ENCODE measurements at regions not wholly inside any gene's neighbourhood (a gene's known extent, or its start where the extent isn't known, plus 50 kb on each side); places are given as distances from the start of the nearest gene placed in this dataset.

DNA sequence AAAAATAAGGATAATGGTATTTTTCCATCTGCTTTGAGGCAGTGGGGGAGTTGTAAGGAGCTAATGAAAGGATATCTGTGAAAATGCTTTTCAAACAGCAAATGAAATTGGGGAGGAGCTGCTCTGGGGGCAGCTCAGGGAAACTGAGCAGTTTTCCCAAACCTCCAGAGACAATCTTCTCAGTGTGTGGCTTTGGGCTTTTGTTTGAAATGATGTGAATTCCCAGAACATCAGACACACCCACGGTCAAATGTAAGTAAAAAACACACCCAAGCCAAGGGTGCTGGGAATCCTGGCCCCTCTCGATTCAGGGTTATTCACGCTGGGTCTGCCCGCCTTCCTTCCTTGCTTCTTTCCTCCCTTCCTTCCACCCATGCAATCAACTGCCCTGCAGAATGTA lies 512.6 kb downstream of the BNC2 start:
- TF ChIP-seq POLR2A (IDR thresholded peaks at IDR 0.05), result no peak
- TF ChIP-seq, protein P1, sequence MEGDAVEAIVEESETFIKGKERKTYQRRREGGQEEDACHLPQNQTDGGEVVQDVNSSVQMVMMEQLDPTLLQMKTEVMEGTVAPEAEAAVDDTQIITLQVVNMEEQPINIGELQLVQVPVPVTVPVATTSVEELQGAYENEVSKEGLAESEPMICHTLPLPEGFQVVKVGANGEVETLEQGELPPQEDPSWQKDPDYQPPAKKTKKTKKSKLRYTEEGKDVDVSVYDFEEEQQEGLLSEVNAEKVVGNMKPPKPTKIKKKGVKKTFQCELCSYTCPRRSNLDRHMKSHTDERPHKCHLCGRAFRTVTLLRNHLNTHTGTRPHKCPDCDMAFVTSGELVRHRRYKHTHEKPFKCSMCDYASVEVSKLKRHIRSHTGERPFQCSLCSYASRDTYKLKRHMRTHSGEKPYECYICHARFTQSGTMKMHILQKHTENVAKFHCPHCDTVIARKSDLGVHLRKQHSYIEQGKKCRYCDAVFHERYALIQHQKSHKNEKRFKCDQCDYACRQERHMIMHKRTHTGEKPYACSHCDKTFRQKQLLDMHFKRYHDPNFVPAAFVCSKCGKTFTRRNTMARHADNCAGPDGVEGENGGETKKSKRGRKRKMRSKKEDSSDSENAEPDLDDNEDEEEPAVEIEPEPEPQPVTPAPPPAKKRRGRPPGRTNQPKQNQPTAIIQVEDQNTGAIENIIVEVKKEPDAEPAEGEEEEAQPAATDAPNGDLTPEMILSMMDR (IDR thresholded peaks at IDR 0.05), result no peak
- no peaks in the 10 kb centered on the region for H3K9me3 ChIP-seq
- no peak overlapping the region for H3K27ac ChIP-seq
- DNase-seq, result no peak
- peaks cover 0 to 44% (median 0%) of the 10 kb centered on the region in 4 donors for H3K27me3 ChIP-seq
- WGBS, 2 donors, result 65 to 75% methylated on average over 4 of the region's 4 CpGs
- H3K4me1 ChIP-seq, result no peaks in the 10 kb centered on the region
- intact Hi-C loops (cut with DNase I), result no loop called here
- H3K4me3 ChIP-seq, result no peak overlapping the region
- H3K36me3 ChIP-seq, result no peaks in the 10 kb centered on the region

DNA sequence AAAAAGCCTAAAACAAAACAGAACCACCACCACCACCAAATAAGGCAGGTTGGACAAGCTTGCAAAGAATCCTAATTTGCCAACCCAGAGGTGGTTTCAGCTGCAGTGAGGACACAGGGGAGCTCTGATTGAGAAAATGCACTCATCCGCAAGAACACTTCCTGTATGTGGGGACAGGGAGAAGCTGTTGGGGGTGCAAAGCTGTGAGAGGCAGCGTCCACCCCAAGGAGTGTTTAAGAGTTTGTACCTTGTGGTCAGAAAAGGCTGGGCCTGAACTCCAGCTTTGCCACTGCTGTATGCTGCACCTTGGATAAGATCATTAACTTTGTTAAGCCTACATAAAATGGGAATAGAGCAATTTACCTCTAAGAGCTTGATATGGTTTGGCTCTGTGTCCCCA lies 511.7 kb downstream of the BNC2 start:
- TF ChIP-seq, protein P1 (IDR thresholded peaks at IDR 0.05), result no peak
- no peak for TF ChIP-seq POLR2A (IDR thresholded peaks at IDR 0.05)
- intact Hi-C loops (cut with DNase I), result no loop called here
- Histone ChIP-seq H3K4me1 (no peaks in the 10 kb centered on the region), H3K9me3 (no peaks in the 10 kb centered on the region), H3K27me3 (peaks cover 0 to 53% (median 0%) of the 10 kb centered on the region in 4 donors), H3K36me3 (no peaks in the 10 kb centered on the region), H3K27ac (no peak overlapping the region), H3K4me3 (no peak overlapping the region)
- DNase-seq, result no peak
- 83 to 88% methylated on average over 2 of the region's 2 CpGs for WGBS, 2 donors

Data from esophagus squamous epithelium (tissue), 5 donors.